ENCODE measurements at regions not wholly inside any gene's neighbourhood (a gene's known extent, or its start where the extent isn't known, plus 50 kb on each side); places are given as distances from the start of the nearest gene placed in this dataset.

- TF ChIP-seq, protein P1, sequence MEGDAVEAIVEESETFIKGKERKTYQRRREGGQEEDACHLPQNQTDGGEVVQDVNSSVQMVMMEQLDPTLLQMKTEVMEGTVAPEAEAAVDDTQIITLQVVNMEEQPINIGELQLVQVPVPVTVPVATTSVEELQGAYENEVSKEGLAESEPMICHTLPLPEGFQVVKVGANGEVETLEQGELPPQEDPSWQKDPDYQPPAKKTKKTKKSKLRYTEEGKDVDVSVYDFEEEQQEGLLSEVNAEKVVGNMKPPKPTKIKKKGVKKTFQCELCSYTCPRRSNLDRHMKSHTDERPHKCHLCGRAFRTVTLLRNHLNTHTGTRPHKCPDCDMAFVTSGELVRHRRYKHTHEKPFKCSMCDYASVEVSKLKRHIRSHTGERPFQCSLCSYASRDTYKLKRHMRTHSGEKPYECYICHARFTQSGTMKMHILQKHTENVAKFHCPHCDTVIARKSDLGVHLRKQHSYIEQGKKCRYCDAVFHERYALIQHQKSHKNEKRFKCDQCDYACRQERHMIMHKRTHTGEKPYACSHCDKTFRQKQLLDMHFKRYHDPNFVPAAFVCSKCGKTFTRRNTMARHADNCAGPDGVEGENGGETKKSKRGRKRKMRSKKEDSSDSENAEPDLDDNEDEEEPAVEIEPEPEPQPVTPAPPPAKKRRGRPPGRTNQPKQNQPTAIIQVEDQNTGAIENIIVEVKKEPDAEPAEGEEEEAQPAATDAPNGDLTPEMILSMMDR (conservative IDR thresholded peaks at IDR 0.05; ENCODE audit: low read length): no peak
- no peak for TF ChIP-seq EZH2phosphoT487 (IDR thresholded peaks at IDR 0.05; ENCODE audit: borderline replicate concordance)
These were observed 227.2 kb downstream of the ATG4C start for GRCh38 chr1:63010913-63011660.
